ENCODE measurements at regions not wholly inside any gene's neighbourhood (a gene's known extent, or its start where the extent isn't known, plus 50 kb on each side); places are given as distances from the start of the nearest gene placed in this dataset.

GRCh38 chr9:38284588-38285051 lies 107.9 kb upstream of the ALDH1B1 start:
- no peak for DNase-seq

- no peak for DNase-seq
Observed at GRCh38 chr9:38284039-38284575, 108.4 kb upstream of the ALDH1B1 start.

GRCh38 chr9:38282756-38283155 lies 109.7 kb upstream of the ALDH1B1 start:
- no peak for DNase-seq

GRCh38 chr9:38281917-38282316 lies 110.6 kb upstream of the ALDH1B1 start:
- no peak for DNase-seq

GRCh38 chr9:38281196-38281595 lies 111.3 kb upstream of the ALDH1B1 start:
- no peak for DNase-seq

GRCh38 chr9:38280251-38280800 lies 112.2 kb upstream of the ALDH1B1 start:
- no peak for DNase-seq

- DNase-seq = no peak
Observed at GRCh38 chr9:38278931-38279679, 113.4 kb upstream of the ALDH1B1 start.

- no peak for DNase-seq
Observed at GRCh38 chr9:38278457-38278856, 114.0 kb upstream of the ALDH1B1 start.

- no peak for DNase-seq
Observed at GRCh38 chr9:38277601-38278200, 114.8 kb upstream of the ALDH1B1 start.

- DNase-seq = no peak
Observed at GRCh38 chr9:38276771-38277439, 115.6 kb upstream of the ALDH1B1 start.

- DNase-seq = no peak
Observed at GRCh38 chr9:38274800-38275199, 117.7 kb upstream of the ALDH1B1 start.

- DNase-seq = no peak
Observed at GRCh38 chr9:38272710-38273109, 119.8 kb upstream of the ALDH1B1 start.

GRCh38 chr9:38271666-38272241 lies 120.7 kb upstream of the ALDH1B1 start:
- no peak for DNase-seq

GRCh38 chr9:38269775-38270174 lies 122.7 kb upstream of the ALDH1B1 start:
- DNase-seq = no peak

- no peak for DNase-seq
Observed at GRCh38 chr9:38263532-38263931, 129.0 kb upstream of the ALDH1B1 start.

- DNase-seq = no peak
Observed at GRCh38 chr9:38259519-38260218, 132.8 kb upstream of the ALDH1B1 start.

- no peak for DNase-seq
Observed at GRCh38 chr9:38259056-38259455, 133.4 kb upstream of the ALDH1B1 start.

GRCh38 chr9:38257626-38258215 lies 134.8 kb upstream of the ALDH1B1 start:
- no peak for DNase-seq

GRCh38 chr9:38256461-38256860 lies 136.0 kb upstream of the ALDH1B1 start:
- no peak for DNase-seq

GRCh38 chr9:38255599-38255998 lies 136.9 kb upstream of the ALDH1B1 start:
- no peak for DNase-seq

GRCh38 chr9:38254756-38255155 lies 137.7 kb upstream of the ALDH1B1 start:
- no peak for DNase-seq

GRCh38 chr9:38254151-38254550 lies 138.4 kb upstream of the ALDH1B1 start:
- no peak for DNase-seq

All from activated naive CD4-positive, alpha-beta T cell treated with Interleukin-2 at 50 U/mL for 16 hours (primary cell).